H9 (cell line): ENCODE measurements at regions not wholly inside any gene's neighbourhood (a gene's known extent, or its start where the extent isn't known, plus 50 kb on each side); places are given as distances from the start of the nearest gene placed in this dataset.

Experiments used
- DNase-seq: peaks from one replicate; pipeline ENCODE4 v3.0.0-alpha.2; 2017
- H2AFZ ChIP-seq: one replicate; pipeline ENCODE4 v1.6.1; 2013; ENCODE audit warnings: mild to moderate bottlenecking, low read length, control low read depth, moderate library complexity
- H2AK5ac ChIP-seq: 2 replicates; pipeline ENCODE4 v1.6.1; 2013; ENCODE audit warnings: low read length, control low read depth, mixed read lengths; ENCODE audit not compliant: insufficient read length
- H2BK120ac ChIP-seq: one replicate; pipeline ENCODE4 v1.6.1; 2013; ENCODE audit warnings: low read depth, mild to moderate bottlenecking, low read length, control low read depth, inconsistent platforms; ENCODE audit not compliant: poor library complexity, severe bottlenecking
- H2BK12ac ChIP-seq: 2 replicates; pipeline ENCODE4 v1.6.1; 2013; ENCODE audit warnings: low read length, control low read depth, mixed read lengths, low read depth; ENCODE audit not compliant: insufficient read length
- H2BK15ac ChIP-seq: 2 replicates; pipeline ENCODE4 v1.6.1; 2013; ENCODE audit warnings: low read depth, low read length, control low read depth
- H2BK20ac ChIP-seq: one replicate; pipeline ENCODE4 v1.6.1; 2013; ENCODE audit warnings: low read depth, mild to moderate bottlenecking, low read length, control low read depth, inconsistent platforms; ENCODE audit not compliant: poor library complexity, severe bottlenecking
- H2BK5ac ChIP-seq: 2 replicates; pipeline ENCODE4 v1.6.1; 2013; ENCODE audit warnings: low read length, control low read depth, mixed read lengths; ENCODE audit not compliant: insufficient read length
- H3K14ac ChIP-seq: 2 replicates; pipeline ENCODE4 v1.6.1; 2013; ENCODE audit warnings: low read length, control low read depth; ENCODE audit not compliant: insufficient read depth
- H3K18ac ChIP-seq: 2 replicates; pipeline ENCODE4 v1.6.1; 2013; ENCODE audit warnings: low read depth, mild to moderate bottlenecking, mixed read lengths, low read length, control low read depth; ENCODE audit not compliant: insufficient read length
- H3K23ac ChIP-seq: 2 replicates; pipeline ENCODE4 v1.6.1; 2013; ENCODE audit warnings: low read length, control low read depth, mixed read lengths, low read depth; ENCODE audit not compliant: insufficient read length
- H3K23me2 ChIP-seq: 2 replicates; pipeline ENCODE4 v1.6.1; 2013; ENCODE audit warnings: low read depth, mild to moderate bottlenecking, mixed read lengths, low read length, control low read depth; ENCODE audit not compliant: insufficient read length, poor library complexity, severe bottlenecking
- H3K27ac ChIP-seq: 2 replicates; pipeline ENCODE4 v1.5.1; 2013; ENCODE audit warnings: low read length, control low read depth, mixed read lengths, low read depth; ENCODE audit not compliant: insufficient read length
- H3K27me3 ChIP-seq: 2 replicates; pipeline ENCODE4 v1.6.1; 2013; ENCODE audit warnings: low read length, control low read depth, inconsistent platforms; ENCODE audit not compliant: insufficient read depth
- H3K4ac ChIP-seq: 2 replicates; pipeline ENCODE4 v1.6.1; 2013; ENCODE audit warnings: low read depth, mild to moderate bottlenecking, control low read depth, inconsistent platforms, low read length, moderate library complexity
- H3K4me1 ChIP-seq: 2 replicates; pipeline ENCODE4 v1.6.1; 2013; ENCODE audit warnings: low read length, control low read depth, inconsistent platforms; ENCODE audit not compliant: insufficient read depth
- H3K4me2 ChIP-seq: 2 replicates; pipeline ENCODE4 v1.6.1; 2013; ENCODE audit warnings: low read length, control low read depth, mixed read lengths; ENCODE audit not compliant: insufficient read length, insufficient read depth
- H3K56ac ChIP-seq: 2 replicates; pipeline ENCODE4 v1.6.1; 2013; ENCODE audit warnings: low read depth, mild to moderate bottlenecking, mixed read lengths, low read length, control low read depth; ENCODE audit not compliant: insufficient read length
- H3K79me1 ChIP-seq: 2 replicates; pipeline ENCODE4 v1.6.1; 2013; ENCODE audit warnings: low read depth, mild to moderate bottlenecking, moderate library complexity, low read length, control low read depth, inconsistent platforms; ENCODE audit not compliant: insufficient read depth, poor library complexity, severe bottlenecking
- H3K79me2 ChIP-seq: 2 replicates; pipeline ENCODE4 v1.6.1; 2013; ENCODE audit warnings: low read length, control low read depth, inconsistent platforms; ENCODE audit not compliant: insufficient read depth
- H3K9ac ChIP-seq: 2 replicates; pipeline ENCODE4 v1.6.1; 2013; ENCODE audit warnings: low read length, control low read depth, mixed read lengths; ENCODE audit not compliant: insufficient read length; ENCODE audit errors: extremely low read depth
- H3K9me3 ChIP-seq: one replicate; pipeline ENCODE4 v1.6.1; 2013; ENCODE audit warnings: low read depth, low read length, inconsistent platforms; ENCODE audit not compliant: control insufficient read depth
- H3T11ph ChIP-seq: one replicate; pipeline ENCODE4 v1.6.1; 2013; ENCODE audit warnings: mild to moderate bottlenecking, low read length, control low read depth, inconsistent platforms
- H4K20me1 ChIP-seq: one replicate; pipeline ENCODE4 v1.6.1; 2013; ENCODE audit not compliant: control insufficient read depth, insufficient read length, insufficient read depth
- H4K5ac ChIP-seq: 2 replicates; pipeline ENCODE4 v1.6.1; 2013; ENCODE audit warnings: low read depth, mild to moderate bottlenecking, mixed read lengths, low read length, control low read depth; ENCODE audit not compliant: insufficient read length
- H4K8ac ChIP-seq: replicated peaks from 2 replicates; pipeline ENCODE4 v1.6.1; 2013; ENCODE audit warnings: low read length, control low read depth, mixed read lengths, low read depth; ENCODE audit not compliant: insufficient read length
- H4K91ac ChIP-seq: 2 replicates; pipeline ENCODE4 v1.6.1; 2013; ENCODE audit warnings: low read depth, mild to moderate bottlenecking, moderate library complexity, mixed read lengths, low read length, control low read depth; ENCODE audit not compliant: insufficient read length
- H3K27ac Mint-ChIP-seq, 3 experiments: 2 replicates in 2 of 3; 3 replicates in 1 of 3; pipeline ENCODE4 v1.8.0; 2020 to 2021; ENCODE audit warnings: mixed read lengths in 3 of 3, mild to moderate bottlenecking in 1 of 3, moderate library complexity in 1 of 3
- H3K27me3 Mint-ChIP-seq: 2 replicates; pipeline ENCODE4 v1.8.0; 2021; ENCODE audit warnings: low read depth, mild to moderate bottlenecking, moderate library complexity, mixed read lengths
- H3K36me3 Mint-ChIP-seq, 3 experiments: 2 replicates in 2 of 3; 3 replicates in 1 of 3; pipeline ENCODE4 v1.8.0; 2020 to 2021; ENCODE audit warnings: low read depth in 3 of 3, mixed read lengths in 3 of 3; ENCODE audit not compliant: insufficient read depth in 1 of 3
- H3K4me1 Mint-ChIP-seq, 2 experiments: 2 replicates each; pipeline ENCODE4 v1.8.0; 2020; ENCODE audit warnings: mixed read lengths in 2 of 2
- H3K4me3 Mint-ChIP-seq, 2 experiments: 2 replicates in 1 of 2; 3 replicates in 1 of 2; pipeline ENCODE4 v1.8.0; 2020 to 2021; ENCODE audit warnings: mild to moderate bottlenecking in 2 of 2, mixed read lengths in 2 of 2, moderate library complexity in 1 of 2
- H3K9me3 Mint-ChIP-seq, 2 experiments: 2 replicates in 1 of 2; 3 replicates in 1 of 2; pipeline ENCODE4 v1.8.0; 2020; ENCODE audit warnings: mild to moderate bottlenecking in 2 of 2, mixed read lengths in 2 of 2, moderate library complexity in 1 of 2
- WGBS: extraction: QIAGEN DNeasy Blood & Tissue Kit; methylation state at CpG from one replicate; pipeline ENCODE4 v1.1.7; 2013; ENCODE audit warnings: missing lambda C conversion rate, low lambda C conversion rate, mixed read lengths; ENCODE audit not compliant: insufficient read length; ENCODE audit errors: extremely low coverage; 5-methylcytosine and 5-hydroxymethylcytosine counted together
- TF ChIP-seq, protein P1 (sequence below): fragments of 200-600 bp; sonication (generic); conservative IDR thresholded peaks from 3 replicates; pipeline ENCODE4 v1.8.0; 2021; ENCODE audit warnings: antibody characterized with exemption, mild to moderate bottlenecking

GRCh38 chr2:15738225-15738546 lies 146.5 kb downstream of the DDX1 start:
- WGBS: no CpG with 5 or more reads among the region's 7 CpGs

More at GRCh38 chr2:15738225-15738546, 146.5 kb downstream of the DDX1 start:
- H3K79me2 ChIP-seq: no peaks in the 10 kb centered on the region
- no peak overlapping the region for H2AFZ ChIP-seq
- H4K5ac ChIP-seq: no peak overlapping the region
- H4K91ac ChIP-seq: no peak overlapping the region
- Mint-ChIP-seq H3K4me3 (no peak overlapping the region), H3K27ac (no peak overlapping the region), H3K36me3 (peaks cover 0 to 4% (median 0%) of the 10 kb centered on the region in 3 experiments; a peak in 1 of 7 replicates), H3K9me3 (peaks cover 2 to 8% of the 10 kb centered on the region in 2 experiments; a peak in 3 of 5 replicates), H3K27me3 (peaks cover 3% of the 10 kb centered on the region; the same call in 1 of the 2 replicates), H3K4me1 (peaks cover 18 to 21% of the 10 kb centered on the region in 2 experiments)
- H3K9me3 ChIP-seq: no peaks in the 10 kb centered on the region
- H2BK15ac ChIP-seq: no peak overlapping the region
- no peak overlapping the region for H4K8ac ChIP-seq
- H2AK5ac ChIP-seq: no peak overlapping the region
- H3K23ac ChIP-seq: no peak overlapping the region
- no peaks in the 10 kb centered on the region for H3K27me3 ChIP-seq
- H3K14ac ChIP-seq: no peak overlapping the region
- H3K56ac ChIP-seq: no peak overlapping the region
- TF ChIP-seq, protein P1, sequence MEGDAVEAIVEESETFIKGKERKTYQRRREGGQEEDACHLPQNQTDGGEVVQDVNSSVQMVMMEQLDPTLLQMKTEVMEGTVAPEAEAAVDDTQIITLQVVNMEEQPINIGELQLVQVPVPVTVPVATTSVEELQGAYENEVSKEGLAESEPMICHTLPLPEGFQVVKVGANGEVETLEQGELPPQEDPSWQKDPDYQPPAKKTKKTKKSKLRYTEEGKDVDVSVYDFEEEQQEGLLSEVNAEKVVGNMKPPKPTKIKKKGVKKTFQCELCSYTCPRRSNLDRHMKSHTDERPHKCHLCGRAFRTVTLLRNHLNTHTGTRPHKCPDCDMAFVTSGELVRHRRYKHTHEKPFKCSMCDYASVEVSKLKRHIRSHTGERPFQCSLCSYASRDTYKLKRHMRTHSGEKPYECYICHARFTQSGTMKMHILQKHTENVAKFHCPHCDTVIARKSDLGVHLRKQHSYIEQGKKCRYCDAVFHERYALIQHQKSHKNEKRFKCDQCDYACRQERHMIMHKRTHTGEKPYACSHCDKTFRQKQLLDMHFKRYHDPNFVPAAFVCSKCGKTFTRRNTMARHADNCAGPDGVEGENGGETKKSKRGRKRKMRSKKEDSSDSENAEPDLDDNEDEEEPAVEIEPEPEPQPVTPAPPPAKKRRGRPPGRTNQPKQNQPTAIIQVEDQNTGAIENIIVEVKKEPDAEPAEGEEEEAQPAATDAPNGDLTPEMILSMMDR: no peak
- no peak overlapping the region for H2BK20ac ChIP-seq
- H3K4me1 ChIP-seq: 0 out of 2 replicates have a peak, but pooled peaks cover 3% of the 10 kb centered on the region
- no peak overlapping the region for H3K4me2 ChIP-seq
- no peak overlapping the region for H2BK5ac ChIP-seq
- no peaks in the 10 kb centered on the region for H4K20me1 ChIP-seq
- H3K79me1 ChIP-seq: no peaks in the 10 kb centered on the region
- no peak overlapping the region for H3K27ac ChIP-seq
- H3T11ph ChIP-seq: no peak overlapping the region
- H3K23me2 ChIP-seq: no peaks in the 10 kb centered on the region
- H3K9ac ChIP-seq: no peak overlapping the region
- H2BK120ac ChIP-seq: no peak overlapping the region
- no peak for DNase-seq
- no peak overlapping the region for H3K18ac ChIP-seq
- no peak overlapping the region for H2BK12ac ChIP-seq
- no peak overlapping the region for H3K4ac ChIP-seq
